ENCODE measurements at regions not wholly inside any gene's neighbourhood (a gene's known extent, or its start where the extent isn't known, plus 50 kb on each side); places are given as distances from the start of the nearest gene placed in this dataset.

GRCh38 chr10:33388382-33388781, 53.9 kb upstream of the NRP1 start:
- TF ChIP-seq EZH2 (IDR thresholded peaks at IDR 0.05; ENCODE audit: insufficient read depth, poor library complexity, severe bottlenecking) (no peak), EZH2phosphoT487 (IDR thresholded peaks at IDR 0.05; ENCODE audit: insufficient read depth, low read depth) (no peak)
